ENCODE measurements at regions not wholly inside any gene's neighbourhood (a gene's known extent, or its start where the extent isn't known, plus 50 kb on each side); places are given as distances from the start of the nearest gene placed in this dataset.

GRCh38 chr3:21804330-21804729 is 53.3 kb upstream of the ZNF385D start:
- TF ChIP-seq EZH2 (IDR thresholded peaks at IDR 0.05) (no peak), FOXP2 (optimal IDR thresholded peaks at IDR 0.05; ENCODE audit: control extremely low read depth, extremely low read length, insufficient read depth) (no peak)

Measured in SK-N-MC (cell line).